ENCODE measurements at regions not wholly inside any gene's neighbourhood (a gene's known extent, or its start where the extent isn't known, plus 50 kb on each side); places are given as distances from the start of the nearest gene placed in this dataset.

GRCh38 chr13:76741624-76742023 is 144.6 kb downstream of the KCTD12 start:
- no peak for DNase-seq

- DNase-seq = no peak
These were observed 145.2 kb downstream of the KCTD12 start for GRCh38 chr13:76741046-76741445.

GRCh38 chr13:76738616-76739015 is 147.6 kb downstream of the KCTD12 start:
- no peak for DNase-seq

- no peak for DNase-seq
These were observed 148.7 kb downstream of the KCTD12 start for GRCh38 chr13:76737526-76737925.

GRCh38 chr13:76735641-76736040 is 150.6 kb downstream of the KCTD12 start:
- DNase-seq = no peak

- DNase-seq = no peak
These were observed 152.5 kb downstream of the KCTD12 start for GRCh38 chr13:76733671-76734070.

GRCh38 chr13:76732367-76732766 is 153.8 kb downstream of the KCTD12 start:
- DNase-seq = no peak

GRCh38 chr13:76730220-76730619 is 156.0 kb downstream of the KCTD12 start:
- no peak for DNase-seq

- no peak for DNase-seq
These were observed 156.5 kb downstream of the KCTD12 start for GRCh38 chr13:76729691-76730090.

- DNase-seq = no peak
These were observed 160.3 kb downstream of the KCTD12 start for GRCh38 chr13:76725896-76726295.

- DNase-seq = no peak
These were observed 161.0 kb downstream of the KCTD12 start for GRCh38 chr13:76725211-76725610.

GRCh38 chr13:76724421-76724820 is 161.8 kb downstream of the KCTD12 start:
- no peak for DNase-seq

GRCh38 chr13:76723551-76724232 is 162.5 kb downstream of the KCTD12 start:
- no peak for DNase-seq

GRCh38 chr13:76722782-76723181 is 163.4 kb downstream of the KCTD12 start:
- DNase-seq = no peak

GRCh38 chr13:76720821-76721220 is 165.4 kb downstream of the KCTD12 start:
- no peak for DNase-seq

- no peak for DNase-seq
These were observed 165.8 kb downstream of the KCTD12 start for GRCh38 chr13:76720416-76720815.

GRCh38 chr13:76719955-76720354 is 166.2 kb downstream of the KCTD12 start:
- DNase-seq = no peak

- DNase-seq = no peak
These were observed 169.1 kb downstream of the KCTD12 start for GRCh38 chr13:76717092-76717491.

GRCh38 chr13:76715621-76716020 is 170.6 kb downstream of the KCTD12 start:
- DNase-seq = no peak

- DNase-seq = no peak
These were observed 171.1 kb downstream of the KCTD12 start for GRCh38 chr13:76715075-76715474.

GRCh38 chr13:76713280-76713679 is 172.9 kb downstream of the KCTD12 start:
- DNase-seq = no peak

- DNase-seq = no peak
These were observed 174.5 kb downstream of the KCTD12 start for GRCh38 chr13:76711550-76712182.

- no peak for DNase-seq
These were observed 176.4 kb downstream of the KCTD12 start for GRCh38 chr13:76709851-76710250.

GRCh38 chr13:76708138-76708688 is 178.0 kb downstream of the KCTD12 start:
- no peak for DNase-seq

GRCh38 chr13:76707360-76707759 is 178.8 kb downstream of the KCTD12 start:
- DNase-seq = no peak
